ENCODE measurements at regions not wholly inside any gene's neighbourhood (a gene's known extent, or its start where the extent isn't known, plus 50 kb on each side); places are given as distances from the start of the nearest gene placed in this dataset.

- no peak overlapping the region for H3K4me2 ChIP-seq (ENCODE audit: low read length)
- no peak overlapping the region for H3K9ac ChIP-seq (ENCODE audit: low read length)
- no peak overlapping the region for H3K27ac ChIP-seq (ENCODE audit: low read depth, low read length)
- H3K4me3 ChIP-seq (replicated peaks in 1 of 2; ENCODE audit: low read depth in 1 of 2, low read length in 2 of 2): no peak overlapping the region
- ChIA-PET RAD21 (ENCODE audit: low non-redundant PET in 1 of 2, low total read pairs in 2 of 2, uncharacterized antibody in 2 of 2, unreplicated experiment in 2 of 2) (no interaction called here), POLR2A (no interaction called here), CTCF (no interaction called here)
- H3K36me3 ChIP-seq (ENCODE audit: control insufficient read depth in 1 of 2, insufficient read depth in 2 of 2, low read length in 2 of 2): no peaks in the 10 kb centered on the region
- no peaks in the 10 kb centered on the region for H3K27me3 ChIP-seq (ENCODE audit: insufficient read depth, low read length)
- TF ChIP-seq YY1 (IDR thresholded peaks at IDR 0.05; ENCODE audit: extremely low read depth, insufficient replicate concordance, low read depth, low read length) (no peak), ZBTB33 (IDR thresholded peaks at IDR 0.05; ENCODE audit: extremely low read depth, insufficient replicate concordance, low read length) (no peak), ATF3 (IDR thresholded peaks at IDR 0.05) (no peak), TCF7L2 (IDR thresholded peaks at IDR 0.05; ENCODE audit: borderline replicate concordance, extremely low read depth, insufficient read depth, insufficient read length) (no peak)
- H2AFZ ChIP-seq (ENCODE audit: low read depth, low read length, poor library complexity, severe bottlenecking): no peak overlapping the region
- no peaks in the 10 kb centered on the region for H4K20me1 ChIP-seq (ENCODE audit: insufficient read depth)
- ATAC-seq (no peak), DNase-seq (ENCODE audit: low read depth, low spot score) (no peak)
- peaks cover 3% of the 10 kb centered on the region; the same call in 1 of the 2 replicates for H3K9me2 ChIP-seq (ENCODE audit: insufficient read depth)
- no peaks in the 10 kb centered on the region for H3K79me2 ChIP-seq (ENCODE audit: insufficient read depth, low read length)
- no TSS peak for BruUV-seq (replicated peaks)
- intact Hi-C loops (cut with micrococcal nuclease): no loop called here
- no peaks in the 10 kb centered on the region for H3K4me1 ChIP-seq (ENCODE audit: control insufficient read depth in 1 of 2, insufficient read depth in 2 of 2, low read length in 2 of 2)
- no peaks in the 10 kb centered on the region; a peak in 1 of 4 replicates for H3K9me3 ChIP-seq (ENCODE audit: control insufficient read depth in 1 of 2, insufficient read depth in 1 of 2, low read depth in 1 of 2, low read length in 2 of 2)
These were observed 1008.9 kb upstream of the PCDH7 start for GRCh38 chr4:29711226-29711625.

GRCh38 chr4:29717287-29718057, 1002.7 kb upstream of the PCDH7 start:
- H3K79me2 ChIP-seq (ENCODE audit: insufficient read depth, low read length): no peaks in the 10 kb centered on the region
- ChIA-PET CTCF (interaction anchor here (1.8 kb wide), 1 partner anchor 9 kb away, joined by 6 read pairs; no protein-coding TSS in a partner anchor), RAD21 (ENCODE audit: low non-redundant PET in 1 of 2, low total read pairs in 2 of 2, uncharacterized antibody in 2 of 2, unreplicated experiment in 2 of 2) (no interaction called here), POLR2A (no interaction called here)
- no peak overlapping the region for H3K4me2 ChIP-seq (ENCODE audit: low read length)
- H3K27me3 ChIP-seq (ENCODE audit: insufficient read depth, low read length): no peaks in the 10 kb centered on the region
- no peak for ATAC-seq
- TF ChIP-seq ZFX (IDR thresholded peaks at IDR 0.05) (no peak), YY1 (IDR thresholded peaks at IDR 0.05; ENCODE audit: extremely low read depth, insufficient replicate concordance, low read depth, low read length) (no peak), POLR2A (IDR thresholded peaks at IDR 0.05; ENCODE audit: borderline replicate concordance, extremely low read depth, insufficient read depth, insufficient read length) (no peak), SP1 (IDR thresholded peaks at IDR 0.05; ENCODE audit: low read depth) (no peak), ZBTB33 (IDR thresholded peaks at IDR 0.05; ENCODE audit: extremely low read depth, insufficient replicate concordance, low read length) (no peak), SIN3A (IDR thresholded peaks at IDR 0.05; ENCODE audit: low read depth) (no peak), FOSL1 (IDR thresholded peaks at IDR 0.05; ENCODE audit: low read depth) (no peak), CBX3 (IDR thresholded peaks at IDR 0.05; ENCODE audit: low read depth) (no peak), CEBPB (IDR thresholded peaks at IDR 0.05; ENCODE audit: low read depth) (no peak)
- no peak overlapping the region for H3K27ac ChIP-seq (ENCODE audit: low read depth, low read length)
- no TSS peak for BruUV-seq (replicated peaks)
- no peak overlapping the region for H2AFZ ChIP-seq (ENCODE audit: low read depth, low read length, poor library complexity, severe bottlenecking)
- no peaks in the 10 kb centered on the region for H3K36me3 ChIP-seq (ENCODE audit: control insufficient read depth in 1 of 2, insufficient read depth in 2 of 2, low read length in 2 of 2)
- no peaks in the 10 kb centered on the region for H3K9me3 ChIP-seq (ENCODE audit: control insufficient read depth in 1 of 2, insufficient read depth in 1 of 2, low read depth in 1 of 2, low read length in 2 of 2)
- H3K4me1 ChIP-seq (ENCODE audit: control insufficient read depth in 1 of 2, insufficient read depth in 2 of 2, low read length in 2 of 2): no peaks in the 10 kb centered on the region
- no peak overlapping the region for H3K9ac ChIP-seq (ENCODE audit: low read length)
- H3K9me2 ChIP-seq (ENCODE audit: insufficient read depth): peaks cover 3% of the 10 kb centered on the region; the same call in 1 of the 2 replicates
- intact Hi-C loops (cut with micrococcal nuclease): no loop called here
- H3K4me3 ChIP-seq (replicated peaks in 1 of 2; ENCODE audit: low read depth in 1 of 2, low read length in 2 of 2): no peak overlapping the region
- no peak for DNase-seq (ENCODE audit: low read depth, low spot score)
- H4K20me1 ChIP-seq (ENCODE audit: insufficient read depth): no peaks in the 10 kb centered on the region

Measured in HCT116 (cell line).